Astrocyte (in vitro differentiated cells and primary cell): ENCODE measurements at regions not wholly inside any gene's neighbourhood (a gene's known extent, or its start where the extent isn't known, plus 50 kb on each side); places are given as distances from the start of the nearest gene placed in this dataset.

ENCODE experiments used
- CTCF ChIP-seq: IDR thresholded peaks from 2 replicates; pipeline ENCODE4 v1.5.1; 2011; ENCODE audit warnings: low read depth, mild to moderate bottlenecking, inconsistent platforms, low read length, moderate library complexity; ENCODE audit not compliant: insufficient read depth
- EZH2 ChIP-seq: IDR thresholded peaks from 2 replicates; pipeline ENCODE4 v1.6.1; 2012; ENCODE audit warnings: mild to moderate bottlenecking, low read length, inconsistent platforms; ENCODE audit not compliant: insufficient read depth

GRCh38 chr2:163474319-163474744 lies 261.5 kb downstream of the FIGN start:
- TF ChIP-seq CTCF (no peak), EZH2 (no peak)
